ENCODE measurements at regions not wholly inside any gene's neighbourhood (a gene's known extent, or its start where the extent isn't known, plus 50 kb on each side); places are given as distances from the start of the nearest gene placed in this dataset.

- no peak for TF ChIP-seq POLR2A (IDR thresholded peaks at IDR 0.05)
- TF ChIP-seq, protein P1, sequence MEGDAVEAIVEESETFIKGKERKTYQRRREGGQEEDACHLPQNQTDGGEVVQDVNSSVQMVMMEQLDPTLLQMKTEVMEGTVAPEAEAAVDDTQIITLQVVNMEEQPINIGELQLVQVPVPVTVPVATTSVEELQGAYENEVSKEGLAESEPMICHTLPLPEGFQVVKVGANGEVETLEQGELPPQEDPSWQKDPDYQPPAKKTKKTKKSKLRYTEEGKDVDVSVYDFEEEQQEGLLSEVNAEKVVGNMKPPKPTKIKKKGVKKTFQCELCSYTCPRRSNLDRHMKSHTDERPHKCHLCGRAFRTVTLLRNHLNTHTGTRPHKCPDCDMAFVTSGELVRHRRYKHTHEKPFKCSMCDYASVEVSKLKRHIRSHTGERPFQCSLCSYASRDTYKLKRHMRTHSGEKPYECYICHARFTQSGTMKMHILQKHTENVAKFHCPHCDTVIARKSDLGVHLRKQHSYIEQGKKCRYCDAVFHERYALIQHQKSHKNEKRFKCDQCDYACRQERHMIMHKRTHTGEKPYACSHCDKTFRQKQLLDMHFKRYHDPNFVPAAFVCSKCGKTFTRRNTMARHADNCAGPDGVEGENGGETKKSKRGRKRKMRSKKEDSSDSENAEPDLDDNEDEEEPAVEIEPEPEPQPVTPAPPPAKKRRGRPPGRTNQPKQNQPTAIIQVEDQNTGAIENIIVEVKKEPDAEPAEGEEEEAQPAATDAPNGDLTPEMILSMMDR (IDR thresholded peaks at IDR 0.05), result no peak
These were observed 64.5 kb downstream of the CH25H start for GRCh38 chr10:89142590-89142989.
